ENCODE measurements at regions not wholly inside any gene's neighbourhood (a gene's known extent, or its start where the extent isn't known, plus 50 kb on each side); places are given as distances from the start of the nearest gene placed in this dataset.

DNA sequence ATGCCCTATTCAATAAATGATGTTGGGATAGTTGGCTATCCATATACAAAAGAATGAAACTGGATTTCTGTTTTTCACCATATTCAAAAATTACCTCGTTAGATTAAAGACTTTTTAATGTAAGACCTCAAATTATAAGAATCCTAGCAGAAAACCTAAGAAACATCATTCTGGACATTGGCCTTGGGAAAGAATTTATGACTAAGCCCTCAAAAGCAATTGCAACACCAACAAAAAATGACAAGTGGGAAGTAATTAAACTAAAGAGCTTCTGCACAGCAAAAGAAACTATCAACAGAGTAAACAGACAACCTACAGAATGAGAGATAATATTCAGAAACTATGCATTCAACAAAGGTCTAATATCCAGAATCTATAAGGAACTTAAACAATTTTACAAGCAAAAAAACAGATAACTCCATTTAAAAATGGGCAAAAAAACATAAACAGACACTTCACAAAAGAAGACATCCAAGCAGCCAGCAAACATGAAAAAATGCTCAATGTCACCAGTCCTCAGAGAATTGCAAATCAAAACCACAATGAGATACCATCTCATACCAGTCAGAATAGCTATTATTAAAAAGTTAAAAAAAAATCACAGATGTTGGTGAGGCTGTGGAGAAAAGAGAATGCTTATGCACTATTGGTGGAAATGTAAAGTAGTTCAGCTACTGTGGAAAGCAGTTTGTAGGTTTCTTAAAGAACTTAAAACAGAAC, 309.8 kb downstream of the AHR start:
- no peak for DNase-seq (ENCODE audit: low read depth)

DNA sequence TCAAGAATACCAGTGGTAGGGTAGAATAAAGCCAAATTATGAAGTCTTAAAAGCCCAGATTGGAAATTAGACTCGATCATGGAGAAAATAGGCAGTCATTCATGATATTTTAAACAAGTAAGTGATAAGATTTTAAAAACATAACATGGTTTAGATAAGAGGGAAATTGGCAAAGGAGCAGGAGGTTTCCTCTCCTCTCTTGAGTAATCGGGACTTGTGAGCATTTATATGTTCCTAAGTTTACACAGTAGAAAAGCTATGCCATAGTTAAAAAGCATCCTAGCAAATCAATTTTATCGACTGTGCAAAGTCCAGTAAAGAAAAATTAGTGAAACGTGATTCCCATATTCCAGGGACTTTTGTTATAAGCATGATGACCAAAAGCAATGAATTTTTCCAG, 313.2 kb downstream of the AHR start:
- no peak for DNase-seq (ENCODE audit: low read depth)

DNA sequence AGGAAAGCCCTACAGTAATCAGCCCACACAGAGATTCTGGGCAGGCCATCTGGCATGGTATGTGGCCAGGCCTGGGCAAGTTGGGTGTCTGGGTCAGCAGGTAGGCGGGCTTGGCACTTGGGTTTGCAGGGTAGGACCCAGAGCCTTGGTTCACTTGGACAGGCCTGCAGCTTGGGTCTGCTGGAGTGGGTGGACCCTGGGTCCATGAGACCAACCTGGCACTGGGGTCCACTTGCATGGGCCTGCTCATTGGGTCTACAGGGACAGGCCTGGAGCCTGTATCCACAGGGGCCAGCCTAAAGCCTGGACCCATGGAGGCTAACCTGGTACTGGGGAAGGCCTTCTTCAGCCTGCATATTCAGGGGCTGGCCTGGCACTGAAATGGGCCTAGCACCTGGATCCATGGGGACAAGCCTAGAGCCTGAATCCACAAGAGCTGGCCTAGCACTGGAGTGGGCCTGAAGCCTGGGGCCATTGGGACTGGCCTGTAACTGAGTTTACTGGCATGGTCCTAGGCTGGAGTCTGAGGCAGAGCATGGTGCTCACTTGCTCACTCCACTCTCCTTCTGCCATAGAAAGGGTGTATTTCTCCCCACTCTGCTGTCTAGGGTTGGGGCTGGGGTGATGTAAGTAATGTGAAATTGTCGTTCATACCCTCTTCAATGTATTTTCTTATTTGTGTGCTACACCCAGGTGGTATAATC, 315.0 kb downstream of the AHR start:
- no peak for DNase-seq (ENCODE audit: low read depth)

DNA sequence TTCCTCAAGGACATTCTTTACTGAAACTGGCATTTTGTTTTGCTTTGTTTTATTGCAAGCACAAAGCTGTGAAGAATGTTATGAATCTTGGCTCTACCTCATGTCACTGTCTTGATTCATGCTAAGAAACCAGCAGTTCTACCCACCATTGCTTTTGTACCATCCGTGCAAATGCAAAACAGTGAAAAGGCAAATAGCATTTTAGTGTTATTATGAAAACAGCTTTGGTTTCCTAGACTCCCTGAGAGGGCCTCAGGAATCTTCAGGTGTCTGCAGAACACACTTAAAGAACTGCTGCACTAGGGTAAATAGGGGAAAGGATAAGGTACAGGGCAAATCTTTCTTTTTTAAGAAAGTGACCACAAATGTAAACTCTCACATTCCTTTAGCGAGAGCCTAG, 318.9 kb downstream of the AHR start:
- no peak for DNase-seq (ENCODE audit: low read depth)

DNA sequence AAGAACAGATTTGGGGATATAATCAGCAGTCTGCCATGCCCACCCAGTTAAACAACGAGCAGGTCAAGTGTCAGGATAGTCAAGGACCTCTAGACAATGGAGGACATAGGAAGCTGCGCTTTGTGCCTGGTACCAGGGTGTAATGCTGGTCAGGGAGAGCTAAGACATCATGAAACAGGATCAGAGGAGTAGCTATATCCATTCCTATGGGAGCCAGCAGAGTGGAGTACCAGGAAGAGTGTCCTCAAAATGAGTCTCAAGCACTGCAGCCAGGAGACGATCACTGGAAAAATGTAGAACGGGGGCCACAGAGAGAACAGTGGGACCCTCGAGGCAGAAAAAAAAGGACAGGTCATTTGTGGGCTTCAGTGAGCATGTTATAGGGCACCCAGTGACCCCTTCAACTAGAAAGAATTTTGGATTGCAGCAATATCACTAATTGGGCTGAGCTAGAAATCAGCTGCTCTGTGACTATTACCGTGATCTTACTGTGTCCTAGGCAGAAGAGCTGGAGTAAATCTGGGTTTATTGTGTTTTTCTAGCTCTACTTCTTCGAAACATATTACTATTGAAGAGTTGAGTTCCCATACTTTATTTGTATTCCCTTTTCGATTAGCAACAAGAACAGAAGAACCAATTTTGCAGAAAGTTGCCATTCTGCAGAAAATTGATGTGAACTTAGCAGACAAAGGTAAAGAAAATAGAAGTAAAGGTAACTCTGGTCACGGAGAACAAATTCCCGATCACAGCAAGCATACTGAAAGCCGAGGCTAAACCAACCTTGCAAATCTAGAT, 319.6 kb downstream of the AHR start:
- DNase-seq (ENCODE audit: low read depth): no peak

DNA sequence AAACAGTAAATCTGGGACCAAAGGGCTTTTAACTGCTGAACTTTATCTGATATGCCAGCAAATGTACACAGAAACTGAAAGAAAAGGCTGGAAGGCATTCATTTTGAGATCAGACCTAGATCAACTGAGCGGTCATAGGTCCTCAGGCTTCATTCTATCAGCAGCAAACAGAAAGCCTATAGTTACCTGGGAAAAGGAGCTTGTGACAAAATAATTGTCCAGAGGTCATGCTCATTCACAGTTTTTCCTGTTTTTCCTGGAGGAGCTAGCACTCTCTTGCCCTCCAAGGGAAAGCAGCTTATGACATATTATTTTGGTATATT, 320.2 kb downstream of the AHR start:
- DNase-seq (ENCODE audit: low read depth): no peak

DNA sequence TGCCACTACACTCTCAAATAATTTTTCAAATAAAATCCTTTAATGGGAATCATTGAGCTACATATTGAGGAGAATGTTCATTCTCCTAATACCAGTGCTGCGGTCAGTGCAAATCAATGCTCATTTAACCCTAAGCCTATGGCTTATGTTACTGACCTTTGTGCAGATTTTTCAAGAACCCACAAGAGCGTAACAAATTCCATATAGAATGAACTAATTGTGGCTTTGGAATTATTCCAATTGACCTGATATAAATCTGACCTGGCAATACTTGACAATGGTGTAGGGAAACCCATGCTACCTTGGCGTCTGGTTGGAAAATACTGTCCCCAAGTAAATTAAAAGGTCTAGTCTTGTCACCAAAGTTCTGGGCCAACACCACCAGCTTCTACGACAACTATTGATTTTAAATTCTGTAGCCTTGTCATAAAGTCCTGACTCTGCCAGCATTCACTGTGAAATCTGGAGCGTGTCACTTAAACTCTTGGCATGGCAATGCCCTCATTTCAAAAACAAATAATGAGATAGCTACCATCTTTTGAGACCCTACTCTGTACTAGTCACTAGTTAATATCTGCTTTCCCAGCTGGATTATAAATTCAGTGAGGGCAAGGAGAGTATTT, 320.9 kb downstream of the AHR start:
- no peak for DNase-seq (ENCODE audit: low read depth)

DNA sequence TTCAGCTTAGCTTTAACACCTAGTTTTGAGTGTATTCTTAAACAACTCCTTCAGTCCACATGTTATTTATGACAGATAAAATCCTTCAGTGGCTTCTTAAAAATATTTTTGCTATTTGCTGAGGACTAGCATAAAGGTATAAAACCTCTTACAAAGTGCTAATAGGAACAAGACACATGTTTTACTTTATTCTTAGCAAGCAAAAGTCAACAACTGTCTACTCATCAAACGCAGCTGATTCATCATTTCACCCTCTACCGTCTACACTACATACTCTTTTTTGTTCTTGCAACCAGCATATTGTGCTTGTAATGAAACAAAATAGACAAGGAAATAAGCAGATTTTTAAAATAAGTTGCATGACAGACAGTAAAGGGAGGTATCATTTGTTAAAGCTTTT, 319.7 kb downstream of the SNX13 start:
- no peak for DNase-seq (ENCODE audit: low read depth)

DNA sequence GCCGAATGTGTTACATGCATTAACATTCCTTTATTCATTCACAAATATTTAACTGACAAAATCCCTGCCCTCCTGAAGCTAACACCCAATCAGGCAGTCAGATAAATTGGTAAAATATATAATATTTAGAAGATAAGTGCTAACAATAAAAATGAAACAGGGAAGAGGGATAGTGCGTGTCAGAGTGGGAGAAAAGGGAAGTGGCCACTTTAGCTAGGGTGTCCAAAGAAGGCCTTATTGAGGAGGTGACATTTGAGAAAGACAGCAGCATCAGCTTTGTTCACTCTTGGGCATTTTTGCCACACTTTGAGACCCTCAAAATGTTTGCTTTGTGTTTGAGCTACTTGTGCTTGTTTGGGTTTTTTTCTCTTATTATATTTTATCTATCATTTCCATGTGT, 317.8 kb downstream of the SNX13 start:
- DNase-seq (ENCODE audit: low read depth): no peak

DNA sequence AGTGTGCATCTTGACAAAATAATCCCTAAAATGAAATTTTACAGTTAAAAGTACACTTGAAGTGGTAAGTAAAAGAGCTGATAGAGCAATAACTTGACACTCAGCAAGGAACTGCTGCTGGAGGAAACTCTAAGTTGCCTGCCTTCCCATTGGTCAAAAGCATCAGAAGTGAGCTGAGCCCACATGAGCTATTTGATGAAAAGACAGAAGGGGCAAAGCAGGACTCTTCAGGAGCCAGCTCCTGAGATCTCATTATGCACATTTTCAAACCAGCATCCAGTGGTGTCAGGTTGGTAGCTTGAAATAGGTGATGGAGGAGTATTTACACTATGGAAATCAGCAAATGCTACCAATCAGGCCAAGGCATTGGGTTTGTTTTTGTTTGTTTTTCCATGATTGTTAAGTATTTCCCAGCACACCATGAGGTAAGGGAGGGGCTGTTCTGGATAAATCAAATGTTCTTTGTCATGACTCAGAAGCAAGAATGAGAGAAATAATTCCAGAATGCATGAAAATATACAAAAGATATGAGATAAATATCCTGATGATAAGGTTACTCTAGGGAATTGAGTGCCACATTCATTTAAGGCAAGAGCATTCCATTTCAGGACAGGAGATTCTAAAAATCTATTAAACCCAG, 316.6 kb downstream of the SNX13 start:
- DNase-seq (ENCODE audit: low read depth): no peak

DNA sequence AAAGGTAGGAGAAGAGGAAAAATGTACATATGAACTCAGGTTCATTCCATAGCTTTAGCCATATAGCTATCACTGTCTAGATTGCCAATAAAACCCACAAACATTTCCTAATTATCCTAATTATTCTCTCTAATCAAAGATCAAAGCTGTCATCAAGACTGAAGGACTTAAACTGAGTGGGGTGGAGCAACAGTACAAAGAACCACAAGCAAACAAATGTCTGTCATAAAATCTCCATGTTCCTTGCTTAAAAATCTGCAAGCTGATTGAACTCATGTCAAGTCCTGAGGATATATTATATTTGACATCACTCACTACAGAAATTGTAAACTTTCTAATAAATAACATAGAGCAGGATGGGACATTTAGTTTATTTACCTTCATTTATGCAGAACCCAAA, 315.9 kb downstream of the SNX13 start:
- DNase-seq (ENCODE audit: low read depth): no peak

DNA sequence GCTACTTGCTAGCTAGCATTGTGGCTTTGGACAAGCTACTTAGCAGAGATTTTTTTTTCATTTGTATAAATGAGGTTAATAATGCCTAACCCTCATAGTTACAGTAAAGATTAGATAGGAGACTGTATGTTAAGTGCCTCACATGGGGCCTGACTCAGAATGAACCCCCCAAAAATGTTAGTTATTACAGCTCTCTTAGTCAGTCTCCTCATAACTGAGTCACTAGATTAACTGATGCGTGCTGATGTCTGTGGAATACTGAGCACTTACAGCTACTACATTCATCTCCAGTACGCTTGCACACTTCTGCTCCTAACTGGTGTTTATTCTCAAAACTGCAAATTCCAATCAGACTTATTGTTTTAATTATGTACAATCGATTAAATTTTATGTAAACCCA, 315.3 kb downstream of the SNX13 start:
- DNase-seq (ENCODE audit: low read depth): peak; percentile 64

DNA sequence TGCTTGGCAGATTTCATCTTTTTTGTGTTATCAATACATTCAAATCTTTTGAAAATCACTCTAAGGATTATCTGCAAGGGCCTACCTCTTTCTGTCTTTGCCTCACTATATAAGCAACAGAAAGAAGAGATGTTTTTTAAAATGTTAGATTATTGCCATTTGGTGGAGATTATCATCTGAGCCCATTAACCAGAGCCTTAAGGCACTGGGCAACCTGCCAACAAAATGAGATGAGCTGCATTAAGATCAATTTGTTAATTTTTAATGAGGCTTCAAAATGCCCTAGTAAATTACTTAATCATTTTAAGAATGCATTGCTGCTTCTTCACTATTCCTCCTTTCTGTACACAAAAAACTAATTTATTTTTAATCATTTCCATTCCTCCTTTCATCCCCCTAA, 314.1 kb downstream of the SNX13 start:
- no peak for DNase-seq (ENCODE audit: low read depth)

DNA sequence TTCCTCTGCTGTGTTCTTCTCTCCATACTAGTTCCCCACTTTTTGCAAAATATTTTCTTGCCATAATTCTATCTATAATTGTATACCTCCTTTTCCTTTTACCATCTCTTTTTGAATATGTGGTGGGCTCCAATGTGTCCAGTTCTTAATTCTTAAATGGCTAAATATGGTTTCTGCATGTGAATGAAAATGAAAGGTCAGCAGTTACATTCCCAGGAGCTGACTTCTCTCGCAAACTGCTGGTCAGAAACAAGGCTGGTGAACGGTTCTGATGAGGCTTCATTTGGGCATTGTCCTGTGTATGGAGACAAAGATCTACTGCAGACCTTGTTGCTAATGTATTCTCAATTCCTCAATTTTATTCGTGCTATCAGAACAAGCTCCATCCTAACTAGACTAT, 309.2 kb downstream of the SNX13 start:
- no peak for DNase-seq (ENCODE audit: low read depth)

DNA sequence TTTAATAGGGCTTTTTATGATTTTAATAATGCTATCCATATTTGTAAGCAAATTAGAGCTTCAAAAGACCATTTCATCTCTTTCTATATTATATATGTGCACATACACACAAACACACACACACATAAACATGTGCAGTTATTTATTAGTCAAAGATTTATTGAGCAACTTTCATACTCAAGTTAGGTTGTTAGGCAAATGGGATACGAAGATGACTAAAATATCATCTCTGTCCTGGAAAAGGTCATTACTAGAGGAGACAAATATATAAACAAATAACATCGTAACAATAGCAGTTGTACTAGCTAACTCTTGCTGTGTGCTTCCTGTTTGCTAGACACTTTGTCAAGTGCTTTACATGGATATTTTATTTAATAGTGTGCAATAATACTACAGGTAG, 307.9 kb downstream of the SNX13 start:
- DNase-seq (ENCODE audit: low read depth): no peak

DNA sequence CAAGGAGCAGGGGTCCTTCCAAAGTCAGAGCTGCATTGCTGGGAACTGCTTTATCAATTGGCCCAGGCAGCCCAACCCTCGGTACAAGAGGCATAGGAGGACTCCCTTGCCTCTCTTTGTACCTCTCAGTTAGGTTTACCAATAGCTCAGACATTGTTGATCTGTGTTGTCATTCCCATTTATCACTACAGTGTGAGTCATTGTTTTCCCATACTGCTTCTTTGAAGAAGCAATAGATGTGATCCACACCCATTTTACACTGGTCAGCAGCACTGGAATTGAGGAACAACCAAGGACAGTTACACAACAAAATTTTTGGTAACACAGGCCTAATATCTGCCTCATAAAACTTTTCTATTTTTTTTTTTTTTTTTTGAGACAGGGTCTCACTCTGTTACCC, 307.2 kb downstream of the SNX13 start:
- DNase-seq (ENCODE audit: low read depth): peak; percentile 31

DNA sequence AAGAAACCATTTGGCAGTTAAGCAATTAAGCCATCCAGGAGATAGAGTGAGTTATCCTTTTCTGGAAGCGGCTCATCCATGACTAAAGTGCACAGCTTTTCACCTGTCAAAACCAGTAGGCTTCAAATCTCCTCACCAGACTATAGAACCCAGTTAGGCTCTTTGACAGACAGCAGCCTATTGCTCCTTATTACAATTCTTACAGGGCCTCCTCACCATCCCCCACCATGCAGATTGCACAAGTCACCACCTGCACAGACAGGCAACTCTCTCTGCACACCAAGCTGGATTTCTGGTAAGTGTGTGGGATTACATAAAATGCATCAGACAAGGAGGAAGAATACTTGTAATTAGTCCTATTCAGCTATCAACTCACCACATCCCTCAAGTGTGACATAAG, 301.6 kb downstream of the SNX13 start:
- no peak for DNase-seq (ENCODE audit: low read depth)

DNA sequence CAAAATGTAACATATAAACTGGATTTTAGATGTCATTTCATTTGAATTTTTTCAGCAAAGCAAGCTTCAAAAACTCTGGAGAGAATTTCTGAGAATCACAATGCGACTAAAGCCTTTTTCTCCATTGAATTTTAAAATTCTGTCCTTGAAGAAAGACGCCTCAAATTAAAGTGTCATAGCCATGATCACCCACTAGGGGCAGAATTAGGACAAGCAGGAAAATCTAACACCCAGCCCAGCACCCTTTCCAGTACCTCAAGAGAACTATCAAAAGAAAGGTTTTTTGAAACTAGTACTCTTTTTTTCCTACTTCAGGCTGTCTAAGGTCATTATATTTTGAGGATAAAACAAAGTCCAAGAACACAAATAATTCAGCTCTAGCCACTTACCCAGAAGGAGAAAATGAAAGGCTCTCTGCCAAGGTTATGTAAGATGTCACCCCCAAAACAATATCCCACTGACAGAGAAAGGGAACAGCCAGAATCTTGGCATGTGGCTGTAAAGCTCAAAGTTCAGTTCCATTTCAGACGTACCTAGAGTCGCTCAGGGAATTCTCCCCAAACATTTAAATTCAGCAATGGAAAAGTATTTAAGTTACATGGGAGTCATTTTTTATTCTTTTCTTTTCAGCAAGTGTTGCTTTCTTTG, 299.4 kb downstream of the SNX13 start:
- DNase-seq (ENCODE audit: low read depth): no peak

DNA sequence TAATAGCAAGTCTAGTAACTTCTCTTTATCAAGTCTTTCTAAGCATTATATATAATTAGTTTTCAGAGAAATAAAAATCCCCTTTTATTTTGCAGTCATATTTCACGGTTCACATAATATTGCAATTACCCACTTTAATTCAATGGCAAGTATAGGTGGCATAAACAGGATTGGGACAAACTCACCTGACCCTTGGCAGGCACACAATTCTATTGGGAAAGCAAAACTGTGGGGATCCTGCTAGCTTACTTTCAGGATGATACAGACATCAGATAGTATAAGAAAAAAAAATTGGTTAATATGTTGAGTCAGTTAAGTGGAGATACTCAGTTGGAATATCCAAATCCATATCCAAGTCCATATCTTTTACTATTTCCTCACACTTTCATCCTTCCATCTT, 294.8 kb downstream of the SNX13 start:
- DNase-seq (ENCODE audit: low read depth): no peak

DNA sequence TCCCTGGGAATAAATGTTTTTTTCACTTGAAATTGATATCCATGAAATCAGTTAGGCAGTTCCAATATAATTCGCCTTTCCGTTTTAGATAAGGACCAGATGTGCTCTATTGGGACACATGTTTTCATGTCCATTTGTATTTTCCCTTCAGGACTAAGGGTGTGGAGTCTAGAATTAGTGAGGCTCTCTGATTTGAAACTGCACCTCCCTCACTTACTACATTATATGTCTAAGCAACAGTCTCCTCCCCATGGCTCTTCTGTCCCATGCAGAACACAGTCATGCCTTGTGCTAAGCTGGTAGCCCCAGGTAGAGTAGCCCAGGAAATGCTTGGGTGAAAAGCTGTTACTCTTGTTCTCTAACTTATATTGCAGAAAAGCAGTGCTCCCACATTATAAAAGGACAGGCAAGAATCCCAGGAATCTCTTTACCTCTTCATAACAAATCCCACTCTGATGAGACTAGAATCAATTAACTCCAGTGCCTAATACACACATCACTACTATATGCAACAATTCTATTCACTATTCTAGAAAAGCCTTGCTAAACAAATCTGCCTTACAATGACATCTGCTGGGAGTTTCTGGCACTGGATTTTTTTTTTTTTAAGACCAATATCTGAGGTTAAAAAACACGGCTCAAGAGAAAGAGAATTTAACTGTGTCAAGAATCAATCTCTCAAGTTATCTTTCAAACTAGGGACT, 293.9 kb downstream of the SNX13 start:
- DNase-seq (ENCODE audit: low read depth): no peak

DNA sequence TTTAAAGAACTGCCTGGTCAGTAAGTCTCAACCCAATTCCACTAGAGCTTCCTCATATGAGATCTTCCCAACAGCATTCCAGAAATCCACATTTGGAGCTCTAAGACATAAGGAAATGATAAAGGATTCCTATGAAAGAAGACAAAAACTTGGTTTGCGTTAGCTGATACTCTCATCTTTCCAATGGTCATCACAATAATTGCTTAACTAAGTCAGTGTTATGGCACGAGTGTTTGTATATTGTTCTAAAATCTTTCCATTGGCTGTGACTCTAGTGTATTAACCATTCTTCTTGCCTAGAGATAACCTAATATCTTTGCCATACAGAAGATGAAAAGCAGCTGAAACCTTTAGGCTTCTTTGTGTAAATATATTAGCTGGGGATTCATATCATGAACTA, 289.0 kb downstream of the SNX13 start:
- DNase-seq (ENCODE audit: low read depth): no peak

Data from HS-27A (cell line).